ENCODE measurements at regions not wholly inside any gene's neighbourhood (a gene's known extent, or its start where the extent isn't known, plus 50 kb on each side); places are given as distances from the start of the nearest gene placed in this dataset.

GRCh38 chr2:168336786-168337388 is 89.5 kb upstream of the STK39 start:
- TF ChIP-seq HDGF (IDR thresholded peaks at IDR 0.05; ENCODE audit: borderline replicate concordance) (no peak), SP1 (IDR thresholded peaks at IDR 0.05) (no peak), TARDBP (IDR thresholded peaks at IDR 0.05) (no peak), ELF4 (IDR thresholded peaks at IDR 0.05) (no peak), CTBP1 (IDR thresholded peaks at IDR 0.05; ENCODE audit: borderline replicate concordance) (no peak), SUZ12 (IDR thresholded peaks at IDR 0.05) (no peak), NFRKB (IDR thresholded peaks at IDR 0.05) (no peak), FOXA1 (IDR thresholded peaks at IDR 0.05) (no peak), FOXK2 (IDR thresholded peaks at IDR 0.05) (no peak), BHLHE40 (IDR thresholded peaks at IDR 0.05; ENCODE audit: borderline replicate concordance) (no peak), LEF1 (IDR thresholded peaks at IDR 0.05; ENCODE audit: borderline replicate concordance) (no peak), FOXM1 (IDR thresholded peaks at IDR 0.05; ENCODE audit: borderline replicate concordance) (no peak), PKNOX1 (IDR thresholded peaks at IDR 0.05) (no peak)

Measured in HEK293T (cell line).